Sigmoid colon (tissue), 4 donors: ENCODE measurements at regions not wholly inside any gene's neighbourhood (a gene's known extent, or its start where the extent isn't known, plus 50 kb on each side); places are given as distances from the start of the nearest gene placed in this dataset.

Experiments used
- CTCF ChIP-seq, 4 experiments: fragments of 450-650 bp in 3 of 4; fragments of 200-600 bp in 1 of 4; IDR thresholded peaks; one replicate each; pipeline ENCODE4 v1.5.1; 2016 to 2019; ENCODE audit warnings: antibody characterized with exemption in 4 of 4, mild to moderate bottlenecking in 3 of 4, moderate library complexity in 2 of 4
- EP300 ChIP-seq, 4 donors: sonication (generic); formaldehyde crosslinking; IDR thresholded peaks; one replicate each; pipeline ENCODE4 v1.6.1; 2017; ENCODE audit warnings: antibody characterized with exemption in 4 of 4
- POLR2A ChIP-seq, 2 donors: fragments of 450-650 bp; IDR thresholded peaks; one replicate each; pipeline ENCODE4 v1.6.1; 2016; ENCODE audit warnings: antibody characterized with exemption in 2 of 2, mild to moderate bottlenecking in 2 of 2, moderate library complexity in 2 of 2
- POLR2AphosphoS5 ChIP-seq, 4 donors: sonication (generic); formaldehyde crosslinking; IDR thresholded peaks; one replicate each; pipeline ENCODE4 v1.6.1; 2017; ENCODE audit warnings: antibody characterized with exemption in 4 of 4

- TF ChIP-seq POLR2A (IDR thresholded peaks at IDR 0.05), result no peak
- no peak for TF ChIP-seq CTCF (IDR thresholded peaks at IDR 0.05)
- TF ChIP-seq POLR2AphosphoS5 (IDR thresholded peaks at IDR 0.05), result no peak
- no peak for TF ChIP-seq EP300 (IDR thresholded peaks at IDR 0.05)
Measured at GRCh38 chr5:66348387-66349125, 204.5 kb downstream of the SREK1 start.
